Keratinocyte (primary cell): ENCODE measurements at regions not wholly inside any gene's neighbourhood (a gene's known extent, or its start where the extent isn't known, plus 50 kb on each side); places are given as distances from the start of the nearest gene placed in this dataset.

ENCODE experiments used
- CTCF ChIP-seq, 3 experiments: IDR thresholded peaks in 1 of 3; conservative IDR thresholded peaks in 1 of 3; optimal IDR thresholded peaks in 1 of 3; 2 replicates in 2 of 3; 3 replicates in 1 of 3; pipeline versions ENCODE3 to v1.5.1; 2011; ENCODE audit warnings: low read length in 3 of 3, mild to moderate bottlenecking in 3 of 3, moderate library complexity in 2 of 3, control low read depth in 1 of 3, inconsistent platforms in 1 of 3; ENCODE audit not compliant: insufficient read depth in 2 of 3; ENCODE audit errors: extremely low read depth in 1 of 3
- EZH2 ChIP-seq: IDR thresholded peaks from one replicate; pipeline ENCODE4 v1.6.1; 2012; ENCODE audit warnings: inconsistent platforms, mild to moderate bottlenecking, low read length, moderate library complexity

- TF ChIP-seq CTCF (optimal IDR thresholded peaks at IDR 0.05 in 1 of 3, IDR thresholded peaks at IDR 0.05 in 1 of 3, conservative IDR thresholded peaks at IDR 0.05 in 1 of 3; ENCODE audit: extremely low read depth in 1 of 3, insufficient read depth in 2 of 3, low read length in 3 of 3) (no peak), EZH2 (no peak)
Observed at GRCh38 chr10:120355425-120355824, 101.6 kb upstream of the PLPP4 start.
